Caco-2 (cell line): ENCODE measurements at regions not wholly inside any gene's neighbourhood (a gene's known extent, or its start where the extent isn't known, plus 50 kb on each side); places are given as distances from the start of the nearest gene placed in this dataset.

Experiments used
- BruUV-seq: library from RNA; stranded (reverse); fragments of 400-500 nt; replicated peaks from 2 replicates; lab custom pipeline; 2021; lab: Mats Ljungman, UMichigan
- CTCF ChIA-PET: fragments of 300-600 bp; sonication (Branson Sonifier 250); formaldehyde crosslinking; loops from one replicate; lab custom pipeline; 2022; ENCODE audit warnings: antibody characterized with exemption; lab: Charles Lee
- POLR2A ChIA-PET: fragments of 300-600 bp; sonication (Branson Sonifier 250); formaldehyde crosslinking; loops from one replicate; lab custom pipeline; 2022; ENCODE audit warnings: antibody characterized with exemption; lab: Charles Lee
- DNase-seq, 2 experiments: peaks; one replicate each; pipeline versions ENCODE4 v3.0.0 to v3.0.0-alpha.2; 2020 to 2022
- H3K27me3 ChIP-seq: replicated peaks from 2 replicates; pipeline ENCODE4 v1.6.0; 2011; ENCODE audit warnings: low read length; ENCODE audit not compliant: control insufficient read depth, insufficient read depth
- H3K36me3 ChIP-seq: 2 replicates; pipeline ENCODE4 v1.5.1; 2011; ENCODE audit warnings: low read length; ENCODE audit not compliant: control insufficient read depth, insufficient read depth
- H3K4me1 ChIP-seq: fragments of 250-450 bp; sonication (Bioruptor Pico); 2 replicates; pipeline ENCODE4 v1.5.1; 2020; ENCODE audit warnings: mild to moderate bottlenecking
- H3K4me3 ChIP-seq: 2 replicates; pipeline ENCODE4 v1.5.1; 2011; ENCODE audit warnings: low read depth, mild to moderate bottlenecking, control low read depth, low read length
- H3K9me3 ChIP-seq: fragments of 250-450 bp; sonication (Bioruptor Pico); 2 replicates; pipeline ENCODE4 v1.5.1; 2020; ENCODE audit warnings: mild to moderate bottlenecking, moderate library complexity
- H3K27ac Mint-ChIP-seq: one replicate; pipeline ENCODE4 v1.8.0; 2022; ENCODE audit warnings: mixed read lengths; ENCODE audit not compliant: unreplicated experiment
- H3K27me3 Mint-ChIP-seq: one replicate; pipeline ENCODE4 v1.8.0; 2022; ENCODE audit warnings: mixed read lengths; ENCODE audit not compliant: insufficient read depth, unreplicated experiment
- H3K36me3 Mint-ChIP-seq: one replicate; pipeline ENCODE4 v1.8.0; 2022; ENCODE audit warnings: mild to moderate bottlenecking, mixed read lengths; ENCODE audit not compliant: insufficient read depth, unreplicated experiment
- H3K4me1 Mint-ChIP-seq: one replicate; pipeline ENCODE4 v1.8.0; 2022; ENCODE audit warnings: low read depth, mixed read lengths; ENCODE audit not compliant: unreplicated experiment
- H3K4me3 Mint-ChIP-seq: one replicate; pipeline ENCODE4 v1.8.0; 2022; ENCODE audit warnings: mild to moderate bottlenecking, moderate library complexity, mixed read lengths; ENCODE audit not compliant: unreplicated experiment
- H3K9me3 Mint-ChIP-seq: one replicate; pipeline ENCODE4 v1.8.0; 2022; ENCODE audit warnings: mixed read lengths; ENCODE audit not compliant: unreplicated experiment
- CTCF ChIP-seq, 2 experiments: fragments of 200-600 bp in 1 of 2; IDR thresholded peaks; 1 replicate in 1 of 2; 2 replicates in 1 of 2; pipeline versions ENCODE4 v1.5.1 to v1.8.0; 2011 to 2022; ENCODE audit warnings: antibody characterized with exemption in 1 of 2, control low read depth in 1 of 2, inconsistent platforms in 1 of 2, low read depth in 1 of 2, low read length in 1 of 2, mild to moderate bottlenecking in 1 of 2, moderate library complexity in 1 of 2; ENCODE audit not compliant: insufficient read depth in 1 of 2, severe bottlenecking in 1 of 2, unreplicated experiment in 1 of 2
- intact Hi-C: fragments of 100-400 bp; cut with micrococcal nuclease; formaldehyde crosslinking; loops from one replicate; pipeline ENCODE4 v1.10.0; 2022; ENCODE audit not compliant: unreplicated experiment

- BruUV-seq, result no TSS peak
- TF ChIP-seq CTCF (IDR thresholded peaks at IDR 0.05; ENCODE audit: insufficient read depth in 1 of 2, low read depth in 1 of 2, low read length in 1 of 2, severe bottlenecking in 1 of 2, unreplicated experiment in 1 of 2), result no peak
- POLR2A ChIA-PET, result no interaction called here
- H3K36me3 Mint-ChIP-seq, result no peaks in the 10 kb centered on the region
- H3K27ac Mint-ChIP-seq, result no peak overlapping the region
- H3K27me3 ChIP-seq, result no peaks in the 10 kb centered on the region
- CTCF ChIA-PET, result interaction anchor here (0.7 kb wide), 1 partner anchor 703 kb away, joined by 4 read pairs; no protein-coding TSS in a partner anchor
- DNase-seq, result no peak
- no peaks in the 10 kb centered on the region for H3K4me1 Mint-ChIP-seq
- H3K36me3 ChIP-seq, result no peaks in the 10 kb centered on the region
- no peak overlapping the region for H3K4me3 Mint-ChIP-seq
- intact Hi-C loops, result no loop called here
- H3K4me1 ChIP-seq, result no peaks in the 10 kb centered on the region
- no peaks in the 10 kb centered on the region for H3K9me3 ChIP-seq
- H3K9me3 Mint-ChIP-seq, result no peaks in the 10 kb centered on the region
- no peak overlapping the region for H3K4me3 ChIP-seq
- no peaks in the 10 kb centered on the region for H3K27me3 Mint-ChIP-seq
Measured at GRCh38 chr12:83388551-83388950, 701.8 kb downstream of the TMTC2 start.

GRCh38 chr12:83386527-83387264, 700.0 kb downstream of the TMTC2 start:
- DNase-seq, result no peak
- Histone ChIP-seq H3K36me3 (no peaks in the 10 kb centered on the region), H3K9me3 (no peaks in the 10 kb centered on the region), H3K4me1 (no peaks in the 10 kb centered on the region), H3K4me3 (no peak overlapping the region), H3K27me3 (no peaks in the 10 kb centered on the region)
- intact Hi-C loops, result no loop called here
- Mint-ChIP-seq H3K27me3 (no peaks in the 10 kb centered on the region), H3K36me3 (no peaks in the 10 kb centered on the region), H3K4me3 (no peak overlapping the region), H3K4me1 (no peaks in the 10 kb centered on the region), H3K27ac (no peak overlapping the region), H3K9me3 (no peaks in the 10 kb centered on the region)
- TF ChIP-seq CTCF (IDR thresholded peaks at IDR 0.05; ENCODE audit: insufficient read depth in 1 of 2, low read depth in 1 of 2, low read length in 1 of 2, severe bottlenecking in 1 of 2, unreplicated experiment in 1 of 2), result no peak
- POLR2A ChIA-PET, result no interaction called here
- BruUV-seq, result no TSS peak
- CTCF ChIA-PET, result no interaction called here

GRCh38 chr12:83378186-83378727, 691.6 kb downstream of the TMTC2 start:
- Mint-ChIP-seq H3K27me3 (no peaks in the 10 kb centered on the region), H3K36me3 (no peaks in the 10 kb centered on the region), H3K4me3 (no peak overlapping the region), H3K4me1 (no peaks in the 10 kb centered on the region), H3K9me3 (no peaks in the 10 kb centered on the region), H3K27ac (no peak overlapping the region)
- Histone ChIP-seq H3K4me1 (no peaks in the 10 kb centered on the region), H3K36me3 (no peaks in the 10 kb centered on the region), H3K27me3 (no peaks in the 10 kb centered on the region), H3K9me3 (no peaks in the 10 kb centered on the region), H3K4me3 (no peak overlapping the region)
- TF ChIP-seq CTCF (IDR thresholded peaks at IDR 0.05; ENCODE audit: insufficient read depth in 1 of 2, low read depth in 1 of 2, low read length in 1 of 2, severe bottlenecking in 1 of 2, unreplicated experiment in 1 of 2), result no peak
- no TSS peak for BruUV-seq
- CTCF ChIA-PET, result no interaction called here
- intact Hi-C loops, result no loop called here
- no peak for DNase-seq
- POLR2A ChIA-PET, result no interaction called here
